ENCODE measurements at regions not wholly inside any gene's neighbourhood (a gene's known extent, or its start where the extent isn't known, plus 50 kb on each side); places are given as distances from the start of the nearest gene placed in this dataset.

- Histone ChIP-seq H3K9ac (no peak overlapping the region), H3K4me3 (no peak overlapping the region), H3K27ac (no peak overlapping the region), H3K4me1 (ENCODE audit: insufficient read depth) (peaks cover 8% of the 10 kb centered on the region), H3K9me2 (ENCODE audit: insufficient read depth) (no peaks in the 10 kb centered on the region), H3K36me3 (ENCODE audit: low read depth) (no peaks in the 10 kb centered on the region), H3K9me3 (ENCODE audit: low read depth) (no peaks in the 10 kb centered on the region), H4K20me1 (ENCODE audit: insufficient read depth) (no peaks in the 10 kb centered on the region), H3F3A (ENCODE audit: insufficient read depth) (no peaks in the 10 kb centered on the region), H3K27me3 (replicated peaks; ENCODE audit: insufficient read depth) (no peaks in the 10 kb centered on the region), H2AFZ (no peak overlapping the region), H3K4me2 (ENCODE audit: unreplicated experiment) (no peak overlapping the region), H3K79me2 (ENCODE audit: insufficient read depth) (no peaks in the 10 kb centered on the region)
- WGBS, 2 experiments (ENCODE audit: low coverage in 1 of 2, low lambda C conversion rate in 2 of 2, missing lambda C conversion rate in 2 of 2): 92 to 99% methylated on average over 2 of the region's 2 CpGs
- in situ Hi-C loops (cut with MboI): no loop called here
- no peak for DNase-seq
- TF ChIP-seq EZH2phosphoT487 (IDR thresholded peaks at IDR 0.05; ENCODE audit: insufficient read depth, low read depth) (no peak), EZH2 (IDR thresholded peaks at IDR 0.05; ENCODE audit: insufficient read depth, poor library complexity, severe bottlenecking) (no peak)
Observed at GRCh38 chr18:10295751-10296150, 158.7 kb upstream of the APCDD1 start.

GRCh38 chr18:10296491-10296890 is 157.9 kb upstream of the APCDD1 start:
- Histone ChIP-seq H3F3A (ENCODE audit: insufficient read depth) (no peaks in the 10 kb centered on the region), H4K20me1 (ENCODE audit: insufficient read depth) (no peaks in the 10 kb centered on the region), H3K27me3 (replicated peaks; ENCODE audit: insufficient read depth) (no peaks in the 10 kb centered on the region), H3K36me3 (ENCODE audit: low read depth) (no peaks in the 10 kb centered on the region), H3K4me2 (ENCODE audit: unreplicated experiment) (no peak overlapping the region), H3K79me2 (ENCODE audit: insufficient read depth) (no peaks in the 10 kb centered on the region), H3K4me3 (no peak overlapping the region), H2AFZ (no peak overlapping the region), H3K4me1 (ENCODE audit: insufficient read depth) (peaks cover 4% of the 10 kb centered on the region), H3K9me2 (ENCODE audit: insufficient read depth) (no peaks in the 10 kb centered on the region), H3K27ac (no peak overlapping the region), H3K9ac (no peak overlapping the region), H3K9me3 (ENCODE audit: low read depth) (no peaks in the 10 kb centered on the region)
- in situ Hi-C loops (cut with MboI): no loop called here
- WGBS, 2 experiments (ENCODE audit: low coverage in 1 of 2, low lambda C conversion rate in 2 of 2, missing lambda C conversion rate in 2 of 2): 86 to 94% methylated on average over 11 to 12 of the region's 12 CpGs
- DNase-seq: no peak
- TF ChIP-seq EZH2phosphoT487 (IDR thresholded peaks at IDR 0.05; ENCODE audit: insufficient read depth, low read depth) (no peak), EZH2 (IDR thresholded peaks at IDR 0.05; ENCODE audit: insufficient read depth, poor library complexity, severe bottlenecking) (no peak)

GRCh38 chr18:10297086-10297485 is 157.3 kb upstream of the APCDD1 start:
- no peaks in the 10 kb centered on the region for H3K79me2 ChIP-seq (ENCODE audit: insufficient read depth)
- H4K20me1 ChIP-seq (ENCODE audit: insufficient read depth): no peaks in the 10 kb centered on the region
- no peak overlapping the region for H3K9ac ChIP-seq
- no peaks in the 10 kb centered on the region for H3K36me3 ChIP-seq (ENCODE audit: low read depth)
- whole genome bisulfite sequencing, 2 experiments (ENCODE audit: low coverage in 1 of 2, low lambda C conversion rate in 2 of 2, missing lambda C conversion rate in 2 of 2): 89 to 95% methylated on average over 7 to 9 of the region's 9 CpGs
- H3K4me2 ChIP-seq (ENCODE audit: unreplicated experiment): no peak overlapping the region
- no peak overlapping the region for H3K27ac ChIP-seq
- TF ChIP-seq EZH2 (IDR thresholded peaks at IDR 0.05; ENCODE audit: insufficient read depth, poor library complexity, severe bottlenecking): no peak
- no peak for TF ChIP-seq EZH2phosphoT487 (IDR thresholded peaks at IDR 0.05; ENCODE audit: insufficient read depth, low read depth)
- DNase-seq: no peak
- H3K9me3 ChIP-seq (ENCODE audit: low read depth): no peaks in the 10 kb centered on the region
- H3K4me3 ChIP-seq: no peak overlapping the region
- in situ Hi-C loops (cut with MboI): no loop called here
- no peak overlapping the region for H2AFZ ChIP-seq
- no peaks in the 10 kb centered on the region for H3K4me1 ChIP-seq (ENCODE audit: insufficient read depth)
- H3F3A ChIP-seq (ENCODE audit: insufficient read depth): no peaks in the 10 kb centered on the region
- no peaks in the 10 kb centered on the region for H3K9me2 ChIP-seq (ENCODE audit: insufficient read depth)
- H3K27me3 ChIP-seq (replicated peaks; ENCODE audit: insufficient read depth): no peaks in the 10 kb centered on the region

- H2AFZ ChIP-seq: no peak overlapping the region
- no peaks in the 10 kb centered on the region for H3K4me1 ChIP-seq (ENCODE audit: insufficient read depth)
- no peaks in the 10 kb centered on the region for H3K27me3 ChIP-seq (replicated peaks; ENCODE audit: insufficient read depth)
- H3K9me2 ChIP-seq (ENCODE audit: insufficient read depth): no peaks in the 10 kb centered on the region
- no peak overlapping the region for H3K4me2 ChIP-seq (ENCODE audit: unreplicated experiment)
- in situ Hi-C loops (cut with MboI): no loop called here
- no peaks in the 10 kb centered on the region for H3K9me3 ChIP-seq (ENCODE audit: low read depth)
- no peak overlapping the region for H3K27ac ChIP-seq
- H4K20me1 ChIP-seq (ENCODE audit: insufficient read depth): no peaks in the 10 kb centered on the region
- no peak overlapping the region for H3K4me3 ChIP-seq
- WGBS, 2 experiments (ENCODE audit: low coverage in 1 of 2, low lambda C conversion rate in 2 of 2, missing lambda C conversion rate in 2 of 2): 81 to 84% methylated on average over 8 of the region's 8 CpGs
- H3K79me2 ChIP-seq (ENCODE audit: insufficient read depth): no peaks in the 10 kb centered on the region
- H3K36me3 ChIP-seq (ENCODE audit: low read depth): no peaks in the 10 kb centered on the region
- no peak overlapping the region for H3K9ac ChIP-seq
- TF ChIP-seq EZH2 (IDR thresholded peaks at IDR 0.05; ENCODE audit: insufficient read depth, poor library complexity, severe bottlenecking) (no peak), EZH2phosphoT487 (IDR thresholded peaks at IDR 0.05; ENCODE audit: insufficient read depth, low read depth) (no peak)
- DNase-seq: no peak
- no peaks in the 10 kb centered on the region for H3F3A ChIP-seq (ENCODE audit: insufficient read depth)
Observed at GRCh38 chr18:10298346-10298745, 156.1 kb upstream of the APCDD1 start.

- H3K4me2 ChIP-seq (ENCODE audit: unreplicated experiment): no peak overlapping the region
- WGBS, 2 experiments (ENCODE audit: low coverage in 1 of 2, low lambda C conversion rate in 2 of 2, missing lambda C conversion rate in 2 of 2): 17 to 19% methylated on average over 6 of the region's 6 CpGs
Observed at GRCh38 chr18:10299643-10300042, 154.8 kb upstream of the APCDD1 start.

More at GRCh38 chr18:10299643-10300042, 154.8 kb upstream of the APCDD1 start:
- no peaks in the 10 kb centered on the region for H3K36me3 ChIP-seq (ENCODE audit: low read depth)
- no peaks in the 10 kb centered on the region for H4K20me1 ChIP-seq (ENCODE audit: insufficient read depth)
- H3K27ac ChIP-seq: no peak overlapping the region
- TF ChIP-seq EZH2phosphoT487 (IDR thresholded peaks at IDR 0.05; ENCODE audit: insufficient read depth, low read depth) (no peak), EZH2 (IDR thresholded peaks at IDR 0.05; ENCODE audit: insufficient read depth, poor library complexity, severe bottlenecking) (no peak)
- H3K9me2 ChIP-seq (ENCODE audit: insufficient read depth): no peaks in the 10 kb centered on the region
- no peak for DNase-seq
- H3K4me3 ChIP-seq: no peak overlapping the region
- H3F3A ChIP-seq (ENCODE audit: insufficient read depth): peaks cover 7% of the 10 kb centered on the region
- in situ Hi-C loops (cut with MboI): no loop called here
- no peaks in the 10 kb centered on the region for H3K9me3 ChIP-seq (ENCODE audit: low read depth)
- peaks cover 4% of the 10 kb centered on the region; the same call in 1 of the 2 replicates for H3K4me1 ChIP-seq (ENCODE audit: insufficient read depth)
- H3K27me3 ChIP-seq (replicated peaks; ENCODE audit: insufficient read depth): no peaks in the 10 kb centered on the region
- H3K79me2 ChIP-seq (ENCODE audit: insufficient read depth): no peaks in the 10 kb centered on the region
- no peak overlapping the region for H2AFZ ChIP-seq
- no peak overlapping the region for H3K9ac ChIP-seq

All from GM23248 (cell line).